Uterus (tissue), 2 donors: ENCODE measurements at regions not wholly inside any gene's neighbourhood (a gene's known extent, or its start where the extent isn't known, plus 50 kb on each side); places are given as distances from the start of the nearest gene placed in this dataset.

Source experiments
- POLR2A ChIP-seq, 2 donors: fragments of 450-650 bp; IDR thresholded peaks; one replicate each; pipeline ENCODE4 v1.6.1; 2016; ENCODE audit warnings: antibody characterized with exemption in 2 of 2, mild to moderate bottlenecking in 1 of 2, moderate library complexity in 1 of 2
- TF ChIP-seq, protein P1 (sequence below), 4 experiments: fragments of 200-600 bp in 2 of 4; fragments of 450-650 bp in 2 of 4; sonication (generic) in 2 of 4; IDR thresholded peaks; one replicate each; pipeline ENCODE4 v1.5.1; 2016 to 2019; ENCODE audit warnings: antibody characterized with exemption in 4 of 4, mild to moderate bottlenecking in 2 of 4, moderate library complexity in 1 of 4

DNA sequence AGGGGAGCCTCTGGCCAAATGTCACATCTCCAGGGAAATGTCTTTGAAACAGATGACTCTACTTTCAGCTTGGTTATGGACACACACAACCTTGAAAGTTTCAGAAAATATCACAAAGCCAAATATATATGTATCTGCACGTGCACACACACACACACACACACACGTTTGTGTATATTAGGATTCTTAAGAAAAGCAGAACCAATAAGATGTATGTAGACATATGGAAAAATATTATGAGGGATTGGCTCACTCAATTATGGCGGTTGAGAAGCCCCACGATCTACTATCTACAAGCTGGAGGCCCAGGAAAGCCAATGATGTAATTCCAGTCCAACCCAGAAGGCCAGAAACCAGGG is 194.9 kb downstream of the PALM2AKAP2 start:
- TF ChIP-seq, protein P1, sequence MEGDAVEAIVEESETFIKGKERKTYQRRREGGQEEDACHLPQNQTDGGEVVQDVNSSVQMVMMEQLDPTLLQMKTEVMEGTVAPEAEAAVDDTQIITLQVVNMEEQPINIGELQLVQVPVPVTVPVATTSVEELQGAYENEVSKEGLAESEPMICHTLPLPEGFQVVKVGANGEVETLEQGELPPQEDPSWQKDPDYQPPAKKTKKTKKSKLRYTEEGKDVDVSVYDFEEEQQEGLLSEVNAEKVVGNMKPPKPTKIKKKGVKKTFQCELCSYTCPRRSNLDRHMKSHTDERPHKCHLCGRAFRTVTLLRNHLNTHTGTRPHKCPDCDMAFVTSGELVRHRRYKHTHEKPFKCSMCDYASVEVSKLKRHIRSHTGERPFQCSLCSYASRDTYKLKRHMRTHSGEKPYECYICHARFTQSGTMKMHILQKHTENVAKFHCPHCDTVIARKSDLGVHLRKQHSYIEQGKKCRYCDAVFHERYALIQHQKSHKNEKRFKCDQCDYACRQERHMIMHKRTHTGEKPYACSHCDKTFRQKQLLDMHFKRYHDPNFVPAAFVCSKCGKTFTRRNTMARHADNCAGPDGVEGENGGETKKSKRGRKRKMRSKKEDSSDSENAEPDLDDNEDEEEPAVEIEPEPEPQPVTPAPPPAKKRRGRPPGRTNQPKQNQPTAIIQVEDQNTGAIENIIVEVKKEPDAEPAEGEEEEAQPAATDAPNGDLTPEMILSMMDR (IDR thresholded peaks at IDR 0.05), result no peak
- no peak for TF ChIP-seq POLR2A (IDR thresholded peaks at IDR 0.05)
